HL-60 (cell line): ENCODE measurements at regions not wholly inside any gene's neighbourhood (a gene's known extent, or its start where the extent isn't known, plus 50 kb on each side); places are given as distances from the start of the nearest gene placed in this dataset.

Source experiments
- CTCF ChIP-seq: IDR thresholded peaks from one replicate; pipeline ENCODE4 v1.5.1; 2011; ENCODE audit warnings: low read length, control low read depth, inconsistent platforms; ENCODE audit not compliant: insufficient read depth
- GABPA ChIP-seq: IDR thresholded peaks from 2 replicates; pipeline ENCODE4 v1.6.1; 2012; ENCODE audit warnings: low read depth
- POLR2AphosphoS5 ChIP-seq: IDR thresholded peaks from 2 replicates; pipeline ENCODE4 v1.6.1; 2012; ENCODE audit warnings: low read depth
- REST ChIP-seq: IDR thresholded peaks from 2 replicates; pipeline ENCODE4 v1.6.1; 2012; ENCODE audit warnings: low read depth; ENCODE audit not compliant: insufficient replicate concordance
- SPI1 ChIP-seq: IDR thresholded peaks from 2 replicates; pipeline ENCODE4 v1.6.1; 2012; ENCODE audit warnings: low read depth, mild to moderate bottlenecking, borderline replicate concordance

GRCh38 chr10:106500041-106500924 lies 664.2 kb downstream of the SORCS1 start:
- TF ChIP-seq GABPA (no peak), SPI1 (no peak), CTCF (no peak), POLR2AphosphoS5 (no peak), REST (no peak)
